ENCODE measurements at regions not wholly inside any gene's neighbourhood (a gene's known extent, or its start where the extent isn't known, plus 50 kb on each side); places are given as distances from the start of the nearest gene placed in this dataset.

DNA sequence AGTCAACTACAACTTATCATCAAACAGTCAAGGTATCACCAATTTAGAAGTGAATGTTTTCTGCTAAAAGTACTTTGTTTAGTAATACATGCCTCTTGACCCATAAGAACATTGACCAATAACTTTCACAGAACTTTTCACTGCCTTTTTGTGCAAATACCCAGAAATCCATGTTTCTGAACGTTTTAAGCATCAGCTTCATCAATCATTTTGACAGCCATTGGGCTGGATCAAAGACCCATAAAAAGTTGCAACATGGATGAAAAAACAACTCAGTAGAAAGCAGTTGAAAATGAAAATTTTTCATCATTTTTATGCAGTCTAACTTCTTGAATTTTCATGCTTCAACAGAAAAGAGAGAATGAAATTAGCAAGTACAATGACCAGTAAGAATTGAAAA lies 466.7 kb downstream of the TRAM1L1 start:
- no peak overlapping the region for H3K4me3 Mint-ChIP-seq

More for the DNA sequence above, 466.7 kb downstream of the TRAM1L1 start:
- no peak overlapping the region for H2BK120ac ChIP-seq (ENCODE audit: low read depth, low read length, poor library complexity, severe bottlenecking)
- H3K4ac ChIP-seq (ENCODE audit: low read depth, low read length): no peak overlapping the region
- no peak overlapping the region for H3K27ac Mint-ChIP-seq
- no peak overlapping the region for H3K23ac ChIP-seq (ENCODE audit: insufficient read length, low read depth, low read length)
- H3K27me3 Mint-ChIP-seq (ENCODE audit: low read depth): no peaks in the 10 kb centered on the region
- H2BK5ac ChIP-seq (ENCODE audit: insufficient read length, low read length): no peak overlapping the region
- H3K79me2 ChIP-seq (ENCODE audit: insufficient read depth, low read length): no peaks in the 10 kb centered on the region
- no peak overlapping the region for H3K27ac ChIP-seq (ENCODE audit: insufficient read length, low read depth, low read length)
- 0 out of 4 replicates have a peak, but pooled peaks cover 0 to 2% of the 10 kb centered on the region in 2 experiments for H3K4me1 Mint-ChIP-seq
- no peaks in the 10 kb centered on the region; a peak in 1 of 5 replicates for H3K9me3 Mint-ChIP-seq
- no CpG with 5 or more reads among the region's 1 CpG for WGBS (ENCODE audit: extremely low coverage, insufficient read length, low lambda C conversion rate)
- H3K79me1 ChIP-seq (ENCODE audit: insufficient read depth, low read depth, low read length, poor library complexity, severe bottlenecking): no peaks in the 10 kb centered on the region
- no peak overlapping the region for H2BK20ac ChIP-seq (ENCODE audit: low read depth, low read length, poor library complexity, severe bottlenecking)
- no peak for DNase-seq
- H3K14ac ChIP-seq (ENCODE audit: insufficient read depth, low read length): no peak overlapping the region
- no peak overlapping the region for H3K56ac ChIP-seq (ENCODE audit: insufficient read length, low read depth, low read length)
- H4K5ac ChIP-seq (ENCODE audit: insufficient read length, low read depth, low read length): no peak overlapping the region
- H3K23me2 ChIP-seq (ENCODE audit: insufficient read length, low read depth, low read length, poor library complexity, severe bottlenecking): no peaks in the 10 kb centered on the region
- H2BK12ac ChIP-seq (ENCODE audit: insufficient read length, low read depth, low read length): no peak overlapping the region
- H3K9ac ChIP-seq (ENCODE audit: extremely low read depth, insufficient read length, low read length): no peak overlapping the region
- H3K18ac ChIP-seq (ENCODE audit: insufficient read length, low read depth, low read length): no peak overlapping the region
- H3K4me2 ChIP-seq (ENCODE audit: insufficient read depth, insufficient read length, low read length): no peak overlapping the region
- no peaks in the 10 kb centered on the region for H4K20me1 ChIP-seq (ENCODE audit: control insufficient read depth, insufficient read depth, insufficient read length)
- no peak overlapping the region for H2AFZ ChIP-seq (ENCODE audit: low read length)
- H3K9me3 ChIP-seq (ENCODE audit: control insufficient read depth, low read depth, low read length): no peaks in the 10 kb centered on the region
- H4K91ac ChIP-seq (ENCODE audit: insufficient read length, low read depth, low read length): no peak overlapping the region
- no peak overlapping the region for H4K8ac ChIP-seq (replicated peaks; ENCODE audit: insufficient read length, low read depth, low read length)
- no peak overlapping the region for H2AK5ac ChIP-seq (ENCODE audit: insufficient read length, low read length)
- H3K27me3 ChIP-seq (ENCODE audit: insufficient read depth, low read length): no peaks in the 10 kb centered on the region
- no peak overlapping the region for H2BK15ac ChIP-seq (ENCODE audit: low read depth, low read length)
- no peak for TF ChIP-seq CTCF (conservative IDR thresholded peaks at IDR 0.05)
- no peaks in the 10 kb centered on the region for H3K36me3 Mint-ChIP-seq (ENCODE audit: insufficient read depth in 1 of 3, low read depth in 3 of 3)
- H3K4me1 ChIP-seq (ENCODE audit: insufficient read depth, low read length): no peaks in the 10 kb centered on the region
- H3T11ph ChIP-seq (ENCODE audit: low read length): no peak overlapping the region
